Activated T-helper 2 cell treated with anti-CD3 and anti-CD28 coated beads, Interferon-gamma antibody, Interleukin-2, Interleukin-4, amounts not matched to agents 10 μg/mL and 5 μg/mL and 100 μg/mL, durations not matched to agents 14 hours and 24 hours and 36 hours (primary cell): ENCODE measurements at regions not wholly inside any gene's neighbourhood (a gene's known extent, or its start where the extent isn't known, plus 50 kb on each side); places are given as distances from the start of the nearest gene placed in this dataset.
"Not testable (repeated sequence)": the region's sequence is repeated elsewhere in the genome, so short reads cannot be mapped to it uniquely, and the experiment has no call there.

Source experiments
- DNase-seq: peaks from one replicate; pipeline ENCODE4 v3.0.0; 2021; ENCODE audit warnings: low spot score
- H3K27ac Mint-ChIP-seq: one replicate; pipeline ENCODE4 v1.8.0; 2021; ENCODE audit warnings: mixed read lengths
- H3K27me3 Mint-ChIP-seq: one replicate; pipeline ENCODE4 v1.8.0; 2021; ENCODE audit warnings: low read depth, mixed read lengths
- H3K36me3 Mint-ChIP-seq: one replicate; pipeline ENCODE4 v1.8.0; 2021; ENCODE audit warnings: low read depth, mixed read lengths
- H3K4me1 Mint-ChIP-seq: one replicate; pipeline ENCODE4 v1.8.0; 2021; ENCODE audit warnings: low read depth, mixed read lengths
- H3K4me3 Mint-ChIP-seq: one replicate; pipeline ENCODE4 v1.8.0; 2021; ENCODE audit warnings: low read depth, mild to moderate bottlenecking, moderate library complexity, mixed read lengths
- H3K9me3 Mint-ChIP-seq: one replicate; pipeline ENCODE4 v1.8.0; 2021; ENCODE audit warnings: mixed read lengths
- intact Hi-C: fragments of 100-400 bp; cut with micrococcal nuclease; formaldehyde crosslinking; loops from one replicate; pipeline ENCODE4 v1.15.1; 2023

DNA sequence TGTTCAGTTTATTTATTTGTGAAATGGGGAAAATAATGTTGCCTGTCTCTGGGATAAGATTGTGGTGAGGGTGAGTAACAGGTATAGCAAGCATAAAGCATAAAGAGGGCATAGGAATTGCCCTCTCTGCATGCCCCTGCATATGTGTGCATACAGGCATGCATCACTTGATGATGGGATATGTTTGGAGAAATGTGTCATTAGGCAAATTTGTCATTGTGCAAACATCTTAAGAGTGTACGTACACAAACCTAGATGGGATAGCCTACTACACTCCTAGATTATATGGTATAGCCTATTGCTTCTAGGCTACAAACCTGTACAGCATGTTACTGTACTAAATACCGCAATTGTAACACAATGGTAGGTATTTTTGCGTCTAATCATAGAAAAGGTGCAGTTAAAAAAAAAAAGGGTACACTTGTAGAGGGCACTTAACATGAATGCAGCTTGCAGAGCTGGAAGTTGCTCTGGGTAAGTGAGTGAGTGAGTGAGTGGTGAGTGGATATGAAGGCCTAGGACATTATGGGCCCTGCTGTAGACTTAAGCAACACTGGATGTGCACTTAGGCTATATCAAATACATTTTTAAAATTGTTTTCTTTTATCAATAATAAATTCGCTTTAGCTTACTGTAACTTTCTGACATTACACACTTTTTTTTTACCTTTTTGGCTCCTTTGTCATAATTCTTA is 386.5 kb upstream of the ANKRD30A start:
- Mint-ChIP-seq H3K4me3 (no peak overlapping the region), H3K27me3 (no peaks in the 10 kb centered on the region), H3K27ac (no peak overlapping the region), H3K9me3 (peaks cover 26% of the 10 kb centered on the region), H3K36me3 (no peaks in the 10 kb centered on the region), H3K4me1 (no peaks in the 10 kb centered on the region)
- no peak for DNase-seq
- intact Hi-C loops, result no loop called here

GRCh38 chr10:36736311-36736710 is 389.1 kb upstream of the ANKRD30A start:
- no peak overlapping the region for H3K27ac Mint-ChIP-seq
- no peaks in the 10 kb centered on the region for H3K4me1 Mint-ChIP-seq
- intact Hi-C loops, result no loop called here
- no peaks in the 10 kb centered on the region for H3K27me3 Mint-ChIP-seq
- H3K9me3 Mint-ChIP-seq, result peaks cover 43% of the 10 kb centered on the region
- no peaks in the 10 kb centered on the region for H3K36me3 Mint-ChIP-seq
- DNase-seq, result no peak
- H3K4me3 Mint-ChIP-seq, result no peak overlapping the region

GRCh38 chr10:36734590-36734989 is 390.8 kb upstream of the ANKRD30A start:
- H3K27ac Mint-ChIP-seq, intact Hi-C loops, H3K4me1 Mint-ChIP-seq, H3K36me3 Mint-ChIP-seq, DNase-seq, H3K4me3 Mint-ChIP-seq, H3K27me3 Mint-ChIP-seq: not testable (repeated sequence)
- H3K9me3 Mint-ChIP-seq, result peaks cover 44% of the 10 kb centered on the region

- no peak overlapping the region for H3K4me3 Mint-ChIP-seq
- intact Hi-C loops, result no loop called here
- H3K4me1 Mint-ChIP-seq, result no peaks in the 10 kb centered on the region
- H3K9me3 Mint-ChIP-seq, result peaks cover 46% of the 10 kb centered on the region
- H3K36me3 Mint-ChIP-seq, result no peaks in the 10 kb centered on the region
- no peak overlapping the region for H3K27ac Mint-ChIP-seq
- DNase-seq, result no peak
- H3K27me3 Mint-ChIP-seq, result no peaks in the 10 kb centered on the region
Measured at GRCh38 chr10:36730316-36730715, 395.1 kb upstream of the ANKRD30A start.

- Mint-ChIP-seq H3K27me3 (no peaks in the 10 kb centered on the region), H3K9me3 (peaks cover 43% of the 10 kb centered on the region), H3K27ac (no peak overlapping the region), H3K4me3 (no peak overlapping the region), H3K36me3 (no peaks in the 10 kb centered on the region), H3K4me1 (no peaks in the 10 kb centered on the region)
- intact Hi-C loops, result no loop called here
- DNase-seq, result no peak
Measured at GRCh38 chr10:36728626-36729025, 396.8 kb upstream of the ANKRD30A start.

GRCh38 chr10:36725581-36726520 is 399.5 kb upstream of the ANKRD30A start:
- no peak for DNase-seq
- H3K36me3 Mint-ChIP-seq, result no peaks in the 10 kb centered on the region

GRCh38 chr10:36722777-36723176 is 402.6 kb upstream of the ANKRD30A start:
- H3K36me3 Mint-ChIP-seq, result no peaks in the 10 kb centered on the region
- H3K4me3 Mint-ChIP-seq, result no peak overlapping the region
- no peaks in the 10 kb centered on the region for H3K4me1 Mint-ChIP-seq
- intact Hi-C loops, result no loop called here
- H3K27ac Mint-ChIP-seq, result no peak overlapping the region
- no peaks in the 10 kb centered on the region for H3K27me3 Mint-ChIP-seq
- peaks cover 40% of the 10 kb centered on the region for H3K9me3 Mint-ChIP-seq
- DNase-seq, result no peak

More at GRCh38 chr10:36725581-36726520, 399.5 kb upstream of the ANKRD30A start:
- Mint-ChIP-seq H3K27ac (no peak overlapping the region), H3K4me3 (no peak overlapping the region), H3K27me3 (no peaks in the 10 kb centered on the region), H3K4me1 (no peaks in the 10 kb centered on the region), H3K9me3 (peaks cover 42% of the 10 kb centered on the region)
- intact Hi-C loops, result no loop called here

GRCh38 chr10:36721871-36722270 is 403.5 kb upstream of the ANKRD30A start:
- H3K27me3 Mint-ChIP-seq, result no peaks in the 10 kb centered on the region
- H3K36me3 Mint-ChIP-seq, result no peaks in the 10 kb centered on the region
- H3K4me1 Mint-ChIP-seq, result no peaks in the 10 kb centered on the region
- no peak overlapping the region for H3K27ac Mint-ChIP-seq
- DNase-seq, result no peak
- peaks cover 48% of the 10 kb centered on the region for H3K9me3 Mint-ChIP-seq
- H3K4me3 Mint-ChIP-seq, result no peak overlapping the region
- intact Hi-C loops, result no loop called here

DNA sequence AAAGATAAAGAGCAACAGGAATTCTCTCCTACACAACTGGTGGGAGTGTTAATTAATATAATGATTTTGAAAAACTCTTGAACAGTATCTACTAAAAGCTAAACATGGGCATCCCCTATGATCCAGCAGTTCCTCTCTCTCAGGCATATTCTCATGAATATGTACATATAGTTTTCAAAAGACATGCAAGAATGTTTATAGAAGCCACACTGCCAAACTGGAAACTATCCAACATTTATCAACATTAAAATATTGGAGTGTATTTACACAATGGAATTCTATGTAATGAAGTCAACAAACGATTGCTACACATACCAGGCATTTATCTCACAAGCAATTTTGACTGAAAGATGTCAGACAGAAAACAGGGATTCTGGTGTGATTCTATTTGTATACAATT is 404.5 kb upstream of the ANKRD30A start:
- Mint-ChIP-seq H3K27me3 (no peaks in the 10 kb centered on the region), H3K9me3 (peaks cover 57% of the 10 kb centered on the region), H3K4me1 (no peaks in the 10 kb centered on the region), H3K27ac (no peak overlapping the region), H3K4me3 (no peak overlapping the region), H3K36me3 (no peaks in the 10 kb centered on the region)
- DNase-seq, result no peak
- intact Hi-C loops, result no loop called here

DNA sequence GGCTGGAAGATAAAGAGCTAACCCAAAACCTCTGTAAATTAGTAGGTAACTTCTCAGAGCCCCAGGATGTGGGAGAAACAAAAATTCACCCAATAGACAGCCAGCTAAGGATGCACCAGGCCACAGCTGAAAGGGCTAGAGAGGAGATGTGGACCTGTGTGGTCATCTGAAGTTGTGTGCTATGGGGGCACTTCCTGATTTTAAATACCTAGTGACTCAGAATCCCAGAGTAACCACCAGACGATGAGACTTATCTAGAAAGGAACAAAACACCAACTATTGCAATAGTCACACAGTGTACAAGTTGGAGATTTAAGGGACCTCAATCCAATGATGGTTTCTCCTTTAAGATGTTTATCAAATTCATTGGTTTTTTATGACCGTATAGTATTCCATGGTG is 408.3 kb upstream of the ANKRD30A start:
- Mint-ChIP-seq H3K4me3 (no peak overlapping the region), H3K27me3 (no peaks in the 10 kb centered on the region), H3K9me3 (peaks cover 54% of the 10 kb centered on the region), H3K27ac (no peak overlapping the region), H3K36me3 (no peaks in the 10 kb centered on the region), H3K4me1 (no peaks in the 10 kb centered on the region)
- DNase-seq, result no peak
- intact Hi-C loops, result no loop called here

GRCh38 chr10:36716291-36716690 is 409.1 kb upstream of the ANKRD30A start:
- no peaks in the 10 kb centered on the region for H3K4me1 Mint-ChIP-seq
- no peak for DNase-seq
- intact Hi-C loops, result no loop called here
- no peak overlapping the region for H3K4me3 Mint-ChIP-seq
- no peak overlapping the region for H3K27ac Mint-ChIP-seq
- H3K9me3 Mint-ChIP-seq, result peaks cover 49% of the 10 kb centered on the region
- H3K27me3 Mint-ChIP-seq, result no peaks in the 10 kb centered on the region
- H3K36me3 Mint-ChIP-seq, result no peaks in the 10 kb centered on the region

GRCh38 chr10:36712695-36713094 is 412.7 kb upstream of the ANKRD30A start:
- no peaks in the 10 kb centered on the region for H3K36me3 Mint-ChIP-seq
- H3K27me3 Mint-ChIP-seq, result no peaks in the 10 kb centered on the region
- H3K27ac Mint-ChIP-seq, result no peak overlapping the region
- H3K4me1 Mint-ChIP-seq, result no peaks in the 10 kb centered on the region
- intact Hi-C loops, result no loop called here
- DNase-seq, result no peak
- no peak overlapping the region for H3K4me3 Mint-ChIP-seq
- H3K9me3 Mint-ChIP-seq, result peaks cover 30% of the 10 kb centered on the region

GRCh38 chr10:36711361-36711760 is 414.0 kb upstream of the ANKRD30A start:
- Mint-ChIP-seq H3K27me3 (no peaks in the 10 kb centered on the region), H3K4me3 (no peak overlapping the region), H3K36me3 (no peaks in the 10 kb centered on the region), H3K4me1 (no peaks in the 10 kb centered on the region), H3K27ac (no peak overlapping the region), H3K9me3 (peaks cover 23% of the 10 kb centered on the region)
- DNase-seq, result no peak
- intact Hi-C loops, result no loop called here
